Upper lobe of left lung (tissue), 4 donors: ENCODE measurements at regions not wholly inside any gene's neighbourhood (a gene's known extent, or its start where the extent isn't known, plus 50 kb on each side); places are given as distances from the start of the nearest gene placed in this dataset.

Experiments used
- CTCF ChIP-seq, 6 experiments: fragments of 450-650 bp in 4 of 6; fragments of 200-600 bp in 2 of 6; sonication (generic) in 2 of 6; IDR thresholded peaks; one replicate each; pipeline ENCODE4 v1.5.1; 2016 to 2019; ENCODE audit warnings: antibody characterized with exemption in 6 of 6
- EP300 ChIP-seq, 4 donors: sonication (generic); formaldehyde crosslinking; IDR thresholded peaks; one replicate each; pipeline ENCODE4 v1.5.1; 2017; ENCODE audit warnings: antibody characterized with exemption in 4 of 4, control low read depth in 2 of 4
- POLR2A ChIP-seq, 4 donors: fragments of 450-650 bp; IDR thresholded peaks; one replicate each; pipeline ENCODE4 v1.5.1; 2016 to 2017; ENCODE audit warnings: antibody characterized with exemption in 4 of 4, mild to moderate bottlenecking in 2 of 4
- POLR2AphosphoS5 ChIP-seq, 2 donors: sonication (generic); formaldehyde crosslinking; IDR thresholded peaks; one replicate each; pipeline ENCODE4 v1.5.1; 2017; ENCODE audit warnings: antibody characterized with exemption in 2 of 2

DNA sequence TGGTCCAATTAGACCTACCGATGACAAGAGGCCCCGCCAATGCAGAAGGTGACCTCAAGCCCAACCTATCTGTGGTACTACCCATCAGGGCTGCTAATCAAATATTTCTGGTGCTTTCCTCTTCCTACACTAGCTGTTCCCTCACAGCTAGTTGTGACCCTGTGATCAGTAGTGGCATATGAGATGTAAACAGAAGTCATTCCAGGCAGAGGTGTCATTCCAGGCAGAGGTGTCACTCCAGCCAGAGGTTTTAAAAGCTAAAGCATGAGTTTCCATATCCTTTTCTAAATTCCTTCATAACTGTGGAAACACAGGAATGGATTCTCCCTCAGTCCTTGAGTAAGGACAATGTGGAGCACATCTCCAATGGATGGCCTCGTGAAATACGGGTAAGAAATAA lies 110.9 kb upstream of the DNAJC10 start:
- no peak for TF ChIP-seq EP300 (IDR thresholded peaks at IDR 0.05)
- no peak for TF ChIP-seq CTCF (IDR thresholded peaks at IDR 0.05)
- no peak for TF ChIP-seq POLR2A (IDR thresholded peaks at IDR 0.05)
- TF ChIP-seq POLR2AphosphoS5 (IDR thresholded peaks at IDR 0.05): no peak
